ENCODE measurements at regions not wholly inside any gene's neighbourhood (a gene's known extent, or its start where the extent isn't known, plus 50 kb on each side); places are given as distances from the start of the nearest gene placed in this dataset.

DNA sequence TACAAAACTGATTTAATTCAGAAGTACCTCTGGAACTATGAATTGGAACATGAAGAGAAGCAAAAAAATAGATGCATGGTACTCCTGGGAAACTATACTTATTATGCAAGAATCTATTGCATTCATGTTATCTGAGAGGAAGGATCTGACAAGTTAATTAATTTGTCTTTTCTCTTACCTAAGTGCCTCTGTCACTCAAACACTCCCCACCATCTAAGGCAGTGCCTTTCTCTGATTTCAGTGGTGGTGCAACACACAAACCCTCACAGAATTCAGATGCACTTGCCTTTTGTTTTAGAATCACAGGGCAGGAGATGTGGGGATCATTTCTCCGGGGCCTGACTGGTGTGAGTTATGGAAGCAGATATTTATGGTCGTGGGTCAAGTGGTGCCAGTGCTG lies 52.5 kb upstream of the C9orf72 start:
- no peak for DNase-seq (ENCODE audit: insufficient read length, low spot score)
- no peak for FAIRE-seq
- TF ChIP-seq POLR2A (IDR thresholded peaks at IDR 0.05; ENCODE audit: low read depth, low read length) = no peak

DNA sequence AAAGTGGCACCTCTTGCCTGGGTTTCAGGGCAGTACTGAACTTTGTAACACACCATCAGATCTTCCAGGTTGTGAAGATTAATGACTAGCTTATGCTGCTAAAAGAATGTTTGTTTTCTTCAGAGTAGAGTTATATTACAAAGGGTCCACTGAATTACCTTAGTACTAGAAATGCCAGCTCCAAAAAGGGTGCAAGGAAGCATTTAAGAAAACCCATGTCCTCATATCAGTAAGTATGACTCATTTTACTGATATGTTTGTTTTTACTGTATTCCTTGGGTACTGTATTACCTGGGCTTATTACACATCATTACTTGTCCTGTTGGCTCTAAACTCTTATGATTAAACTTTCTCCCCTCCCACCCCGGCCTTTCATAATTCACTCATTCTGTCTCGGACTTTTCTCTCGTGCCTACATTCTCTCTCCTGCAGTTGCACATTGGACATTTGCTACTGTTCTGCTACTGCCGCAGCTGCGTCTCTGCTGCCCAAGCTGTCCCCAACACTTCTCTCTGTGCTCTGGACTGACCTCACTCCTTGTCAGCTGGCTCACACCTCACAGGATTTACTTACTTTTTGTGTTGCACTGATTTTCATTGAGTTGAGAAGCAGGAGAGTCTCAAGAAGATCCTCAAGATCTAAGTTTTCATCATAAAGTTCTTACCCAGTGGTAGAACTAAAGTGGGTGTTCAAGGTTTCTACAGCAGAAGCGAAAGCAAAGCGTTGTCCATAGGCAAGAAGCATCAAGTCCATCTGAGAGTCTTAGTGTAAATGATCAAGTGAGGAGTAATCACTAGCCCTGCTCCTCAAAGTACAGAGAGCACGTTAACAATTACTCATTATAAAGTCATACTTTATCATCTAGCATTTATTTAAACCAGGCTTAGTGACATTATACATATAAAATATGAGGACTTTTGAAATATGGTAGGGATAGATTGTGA lies 53.2 kb upstream of the C9orf72 start:
- peak; percentile 75 for FAIRE-seq
- DNase-seq (ENCODE audit: insufficient read length, low spot score) = no peak

DNA sequence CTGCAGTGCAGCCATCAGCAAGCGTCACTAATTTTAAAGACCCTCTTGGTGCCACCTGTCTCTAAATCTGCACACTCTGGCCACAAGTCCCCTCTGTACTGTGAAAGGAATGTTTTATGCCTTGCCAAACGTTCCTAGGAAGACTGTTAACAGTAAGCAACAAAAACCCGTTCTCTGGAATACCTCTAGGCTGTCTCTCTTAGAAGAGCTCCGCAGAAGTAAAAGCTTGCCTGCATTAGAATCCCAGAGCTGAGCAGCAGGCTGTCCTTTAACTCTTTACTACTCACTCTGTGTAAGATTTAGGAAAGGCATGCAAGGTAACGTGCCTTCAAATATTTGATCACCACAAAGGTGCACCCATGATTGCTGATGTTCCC lies 53.9 kb upstream of the C9orf72 start:
- no peak for DNase-seq (ENCODE audit: insufficient read length, low spot score)
- TF ChIP-seq POLR2A (IDR thresholded peaks at IDR 0.05; ENCODE audit: low read depth, low read length) = no peak
- FAIRE-seq = no peak

More for the DNA sequence above, 53.2 kb upstream of the C9orf72 start:
- no peak for TF ChIP-seq POLR2A (IDR thresholded peaks at IDR 0.05; ENCODE audit: low read depth, low read length)

DNA sequence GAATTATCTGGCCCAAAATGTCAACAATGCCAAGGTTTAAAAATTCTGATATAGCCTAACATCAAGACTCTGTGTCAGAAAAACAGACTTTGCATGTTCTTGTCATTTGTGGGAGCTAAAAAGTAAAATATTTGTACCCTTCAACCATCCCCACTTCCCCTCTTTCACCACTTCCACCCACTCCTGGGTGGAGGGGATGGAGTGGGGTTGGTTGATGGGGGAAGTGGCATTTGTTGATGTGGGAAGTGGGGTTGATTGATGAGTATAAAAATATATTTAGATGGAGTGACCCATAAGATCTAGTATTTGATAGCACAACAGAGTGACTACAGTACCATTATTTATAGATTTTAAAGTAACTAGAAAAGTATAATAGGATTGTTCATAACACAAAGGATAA lies 55.0 kb upstream of the C9orf72 start:
- no peak for TF ChIP-seq POLR2A (IDR thresholded peaks at IDR 0.05; ENCODE audit: low read depth, low read length)
- no peak for FAIRE-seq
- DNase-seq (ENCODE audit: insufficient read length, low spot score) = no peak

DNA sequence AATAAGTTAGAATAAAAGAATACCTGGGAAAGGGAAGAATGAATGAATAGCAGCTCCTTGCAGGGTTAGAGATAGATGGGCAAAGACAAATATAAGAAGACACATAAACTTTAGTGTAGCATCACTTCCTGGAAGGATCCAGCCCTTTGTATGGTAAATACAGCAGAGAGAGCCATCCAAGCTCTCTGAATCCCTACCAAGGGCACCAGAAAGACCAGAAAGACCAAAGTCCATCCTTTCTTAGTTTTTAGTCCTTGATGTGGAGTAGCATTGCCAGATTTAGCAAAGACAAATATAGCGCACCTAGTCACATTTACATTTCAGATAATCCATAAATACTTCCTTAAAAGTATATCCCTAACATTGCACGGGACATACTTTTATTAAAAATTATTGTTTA lies 56.1 kb upstream of the C9orf72 start:
- no peak for DNase-seq (ENCODE audit: insufficient read length, low spot score)
- FAIRE-seq = no peak
- TF ChIP-seq POLR2A (IDR thresholded peaks at IDR 0.05; ENCODE audit: low read depth, low read length) = no peak

DNA sequence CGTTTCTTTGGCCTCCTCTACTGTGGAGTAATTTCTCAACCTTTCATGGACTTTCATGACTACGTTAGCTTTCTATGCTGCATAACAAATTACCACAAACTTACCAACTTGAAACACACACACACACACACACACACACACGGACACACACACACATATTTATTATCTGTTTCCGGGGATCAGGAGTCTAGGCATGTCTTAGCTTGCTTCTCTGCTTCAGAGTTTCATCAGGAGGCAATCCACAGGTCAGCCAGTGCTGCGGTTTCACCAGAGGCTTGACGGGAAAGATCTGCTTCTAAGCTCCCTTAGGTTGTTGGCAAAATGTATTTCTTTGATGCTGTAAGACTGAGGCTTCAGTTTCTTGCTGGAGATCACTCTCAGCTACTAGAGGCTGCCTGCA lies 59.0 kb upstream of the C9orf72 start:
- TF ChIP-seq POLR2A (IDR thresholded peaks at IDR 0.05; ENCODE audit: low read depth, low read length) = no peak
- no peak for DNase-seq (ENCODE audit: insufficient read length, low spot score)
- FAIRE-seq = no peak

DNA sequence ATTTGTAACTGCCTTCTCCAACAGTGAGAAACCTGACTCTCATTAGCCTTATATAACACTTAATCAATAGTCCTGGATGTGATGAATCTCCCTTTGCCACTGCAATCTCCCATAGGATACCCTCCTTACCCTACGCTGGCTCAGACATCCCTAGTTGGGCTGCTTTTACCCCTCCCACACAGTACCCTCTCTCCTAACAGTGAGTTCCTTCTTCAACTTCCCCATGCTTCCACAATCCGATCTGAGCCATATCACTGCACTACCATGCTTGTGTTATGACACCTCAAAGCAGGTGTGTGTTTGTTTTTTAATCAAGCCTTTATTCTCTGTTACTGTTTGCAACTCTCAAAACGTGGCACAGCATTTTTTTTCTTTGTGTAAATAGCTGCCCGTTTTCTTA lies 60.5 kb upstream of the C9orf72 start:
- TF ChIP-seq POLR2A (IDR thresholded peaks at IDR 0.05; ENCODE audit: low read depth, low read length) = no peak
- DNase-seq (ENCODE audit: insufficient read length, low spot score) (no peak), FAIRE-seq (no peak)

DNA sequence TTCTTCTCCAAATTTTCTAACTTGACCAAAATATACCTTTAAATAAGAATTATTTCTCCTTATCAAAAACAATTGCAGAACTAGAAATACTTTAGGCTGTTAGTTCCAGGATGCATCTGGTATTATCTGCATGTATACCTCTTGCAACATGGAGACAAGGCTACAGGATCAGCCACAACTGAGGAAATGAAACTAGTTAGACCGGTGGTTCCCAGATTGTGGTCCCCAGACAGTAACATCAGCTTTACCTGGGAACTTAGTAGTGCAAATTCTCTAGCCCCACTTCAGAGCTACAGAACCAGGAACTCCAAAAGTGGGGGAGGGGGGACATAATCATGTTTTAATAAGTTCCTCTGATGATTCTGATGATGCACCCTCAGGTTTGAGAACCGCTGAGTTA lies 61.6 kb upstream of the C9orf72 start:
- DNase-seq (ENCODE audit: insufficient read length, low spot score) (no peak), FAIRE-seq (no peak)
- no peak for TF ChIP-seq POLR2A (IDR thresholded peaks at IDR 0.05; ENCODE audit: low read depth, low read length)

DNA sequence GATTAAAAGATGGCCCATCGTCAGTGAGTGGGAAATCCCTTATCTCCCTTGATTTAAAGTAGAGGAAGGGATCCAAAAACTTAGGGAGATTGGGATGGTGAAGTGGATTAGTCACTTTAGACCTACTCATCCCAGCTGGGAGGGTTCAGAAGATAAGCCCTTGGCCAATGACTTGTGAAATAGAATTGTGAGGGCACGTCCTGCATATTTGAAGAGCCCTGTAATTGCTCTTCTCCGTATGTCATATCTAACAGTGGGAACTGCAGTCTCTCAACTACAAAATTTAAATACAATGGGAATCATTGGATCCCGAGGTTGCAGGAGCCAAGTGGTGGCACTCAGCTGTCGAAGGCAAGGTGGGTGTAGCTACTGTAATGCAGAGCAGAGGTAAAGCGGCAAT lies 65.4 kb upstream of the C9orf72 start:
- DNase-seq (ENCODE audit: insufficient read length, low spot score) (no peak), FAIRE-seq (no peak)
- TF ChIP-seq POLR2A (IDR thresholded peaks at IDR 0.05; ENCODE audit: low read depth, low read length) = no peak

DNA sequence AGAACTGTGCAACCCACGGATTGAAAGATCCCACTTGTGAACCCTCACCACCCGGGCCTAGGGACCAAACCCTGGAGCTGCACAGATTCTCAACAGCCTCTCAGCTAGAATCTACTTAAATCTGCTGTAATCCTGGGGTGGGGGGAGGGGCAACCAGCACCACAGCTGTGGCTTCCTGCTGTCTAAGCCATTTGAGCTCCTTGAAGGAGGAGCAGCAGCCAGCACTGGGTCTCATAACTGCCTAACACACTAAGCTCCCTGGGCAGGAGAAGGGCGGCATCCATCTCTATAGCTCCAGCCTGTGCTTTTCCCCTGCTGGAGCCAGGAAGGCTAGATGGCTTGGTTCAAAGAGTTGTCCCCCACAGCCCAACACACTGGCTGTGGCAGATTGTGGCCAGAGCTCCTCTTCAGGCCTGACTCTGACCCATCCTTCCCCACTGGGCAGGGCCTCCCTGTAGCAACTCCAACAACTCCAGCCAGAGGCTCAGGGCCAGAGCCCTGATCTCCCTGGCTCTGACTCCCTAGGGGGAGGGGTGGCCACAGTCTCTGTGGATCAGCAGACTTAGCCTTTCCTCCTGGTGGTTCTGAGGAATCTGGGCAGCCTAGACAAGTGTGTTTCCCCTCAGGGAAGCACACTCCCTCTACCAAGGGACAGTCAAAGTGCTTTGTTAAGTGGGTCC lies 72.0 kb upstream of the C9orf72 start:
- DNase-seq (ENCODE audit: insufficient read length, low spot score) (no peak), FAIRE-seq (no peak)
- TF ChIP-seq POLR2A (IDR thresholded peaks at IDR 0.05; ENCODE audit: low read depth, low read length) = no peak

DNA sequence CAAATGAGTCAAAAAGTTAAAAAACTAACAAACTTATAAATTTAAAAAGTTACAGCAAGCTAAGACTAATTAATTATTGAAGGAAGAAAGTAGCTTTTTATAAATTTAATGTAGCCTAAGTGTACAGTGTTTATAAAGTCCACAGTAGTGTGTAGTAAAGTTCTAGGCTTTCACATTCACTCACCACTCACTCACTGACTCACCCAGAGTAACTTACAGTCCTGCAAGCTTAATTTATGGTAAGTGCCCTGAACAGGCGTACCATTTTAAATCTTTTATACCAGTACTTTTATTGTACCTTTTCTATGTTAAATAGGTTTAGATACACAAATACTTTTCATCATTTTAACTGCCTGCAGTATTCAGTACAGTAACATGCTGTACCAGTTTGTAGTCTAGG lies 80.0 kb upstream of the C9orf72 start:
- FAIRE-seq (no peak), DNase-seq (ENCODE audit: insufficient read length, low spot score) (no peak)
- no peak for TF ChIP-seq POLR2A (IDR thresholded peaks at IDR 0.05; ENCODE audit: low read depth, low read length)

DNA sequence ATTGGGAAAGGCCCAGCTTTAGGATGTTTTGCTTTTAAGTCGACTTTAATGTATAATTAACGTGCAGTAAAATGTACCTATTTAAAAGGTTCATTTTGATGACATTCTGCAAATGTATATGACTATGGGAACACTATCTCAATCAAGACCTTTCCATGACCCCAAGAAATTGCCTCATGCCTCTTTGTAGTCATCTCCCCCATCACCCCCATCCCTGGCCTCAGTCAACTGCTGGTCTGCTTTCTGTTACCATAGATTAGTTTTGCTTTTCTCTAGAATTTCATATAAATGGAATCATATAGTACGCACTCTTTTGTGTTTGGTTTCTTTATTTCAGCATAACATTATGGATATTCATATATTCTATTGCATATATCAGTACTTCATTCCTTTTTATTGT lies 80.7 kb upstream of the C9orf72 start:
- no peak for FAIRE-seq
- TF ChIP-seq POLR2A (IDR thresholded peaks at IDR 0.05; ENCODE audit: low read depth, low read length) = no peak
- DNase-seq (ENCODE audit: insufficient read length, low spot score) = no peak

DNA sequence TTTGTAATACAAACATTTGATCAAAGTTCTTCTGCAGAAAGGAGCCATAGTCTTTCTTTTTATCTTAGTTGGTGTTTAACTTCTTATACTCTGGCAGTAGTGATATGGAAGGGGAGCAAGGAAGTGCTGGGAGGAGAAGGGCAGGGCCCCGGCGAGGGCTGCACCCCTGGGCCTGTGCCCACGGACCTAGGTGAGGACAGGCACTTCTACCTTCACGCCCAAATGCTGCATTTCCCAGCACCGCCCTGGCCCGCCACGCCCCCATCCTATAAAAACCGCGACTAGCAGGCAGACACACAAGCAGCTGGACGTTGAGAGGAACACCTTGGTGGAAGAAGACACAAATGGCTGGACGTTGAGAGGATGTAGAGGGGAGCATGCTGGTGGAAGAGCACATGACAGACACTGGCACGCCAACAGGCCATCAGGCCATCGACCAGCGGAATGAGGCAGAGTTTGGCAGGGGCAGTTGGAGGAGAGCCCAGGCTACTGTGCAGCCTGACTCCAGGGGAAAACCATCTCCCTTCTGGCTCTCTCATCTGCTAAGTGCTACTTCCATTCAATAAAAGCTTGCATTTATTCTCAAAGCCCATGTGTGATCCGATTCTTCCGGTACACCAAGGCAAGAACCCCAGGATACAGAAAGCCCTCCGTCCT lies 81.5 kb upstream of the C9orf72 start:
- FAIRE-seq (no peak), DNase-seq (ENCODE audit: insufficient read length, low spot score) (no peak)
- TF ChIP-seq POLR2A (IDR thresholded peaks at IDR 0.05; ENCODE audit: low read depth, low read length) = no peak

DNA sequence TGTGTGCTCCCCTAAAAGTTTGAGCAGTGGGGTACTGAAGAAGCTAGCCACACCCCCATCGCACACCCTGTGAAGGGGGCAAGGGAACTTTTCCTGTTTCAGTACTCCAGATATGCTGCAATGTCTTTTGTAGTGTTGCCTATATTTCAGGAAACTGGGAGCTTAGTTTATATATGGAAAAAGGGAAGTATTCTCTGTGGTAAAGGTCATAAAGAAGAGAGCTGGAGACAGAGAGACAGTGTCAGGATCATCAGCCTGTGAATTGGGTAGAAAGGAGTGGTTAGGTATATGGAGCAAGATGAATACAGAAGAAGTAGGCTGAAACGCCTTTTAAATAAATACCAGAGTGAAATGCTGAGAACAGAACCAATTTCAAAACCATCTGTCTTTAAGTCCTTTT lies 82.2 kb upstream of the C9orf72 start:
- FAIRE-seq (no peak), DNase-seq (ENCODE audit: insufficient read length, low spot score) (no peak)
- no peak for TF ChIP-seq POLR2A (IDR thresholded peaks at IDR 0.05; ENCODE audit: low read depth, low read length)

Measured in H54 (cell line).